ENCODE measurements at regions not wholly inside any gene's neighbourhood (a gene's known extent, or its start where the extent isn't known, plus 50 kb on each side); places are given as distances from the start of the nearest gene placed in this dataset.

DNA sequence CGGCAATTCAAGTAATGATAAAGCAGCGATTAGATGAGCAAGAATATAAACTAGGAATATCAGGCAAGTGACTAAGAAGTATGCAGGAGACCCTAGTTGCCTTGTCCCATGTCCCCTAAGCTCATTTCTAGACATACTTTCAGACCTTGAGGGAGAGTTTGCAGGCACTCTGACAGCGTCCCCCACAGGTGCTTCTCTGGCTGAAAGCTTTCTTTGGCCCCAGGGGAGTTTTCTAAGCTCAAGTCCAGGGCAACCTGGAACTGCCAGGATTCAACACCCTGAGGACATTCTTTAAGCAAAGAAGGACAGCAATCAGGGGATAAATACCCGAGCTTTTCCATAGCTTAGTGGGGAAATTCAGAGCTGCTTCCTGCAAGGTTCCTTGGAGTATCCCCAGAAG is 308.1 kb upstream of the CHST9 start:
- DNase-seq (ENCODE audit: low read depth) = no peak

GRCh38 chr18:27491772-27492171 is 306.7 kb upstream of the CHST9 start:
- DNase-seq (ENCODE audit: low read depth) = no peak

- DNase-seq (ENCODE audit: low read depth) = no peak
Measured at GRCh38 chr18:27483276-27483675, 298.2 kb upstream of the CHST9 start.

DNA sequence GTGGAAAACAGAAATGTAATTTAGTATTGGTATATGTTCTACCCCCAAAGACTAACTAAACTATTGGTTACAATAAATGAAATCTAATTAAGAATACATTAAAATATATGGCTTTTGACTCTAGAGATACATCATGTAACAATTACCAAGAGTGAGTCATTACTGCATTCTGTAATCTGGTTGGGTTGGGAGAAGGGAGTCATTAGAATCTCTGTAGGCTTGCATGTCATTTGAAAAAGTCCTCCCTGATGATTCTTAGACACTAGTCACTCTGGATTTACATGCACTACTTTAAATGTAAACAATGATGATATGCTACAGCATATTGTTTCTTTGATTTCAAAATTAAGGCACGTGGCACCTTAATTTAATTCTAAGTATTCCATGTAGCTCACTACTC is 293.4 kb upstream of the CHST9 start:
- DNase-seq (ENCODE audit: low read depth) = no peak

DNA sequence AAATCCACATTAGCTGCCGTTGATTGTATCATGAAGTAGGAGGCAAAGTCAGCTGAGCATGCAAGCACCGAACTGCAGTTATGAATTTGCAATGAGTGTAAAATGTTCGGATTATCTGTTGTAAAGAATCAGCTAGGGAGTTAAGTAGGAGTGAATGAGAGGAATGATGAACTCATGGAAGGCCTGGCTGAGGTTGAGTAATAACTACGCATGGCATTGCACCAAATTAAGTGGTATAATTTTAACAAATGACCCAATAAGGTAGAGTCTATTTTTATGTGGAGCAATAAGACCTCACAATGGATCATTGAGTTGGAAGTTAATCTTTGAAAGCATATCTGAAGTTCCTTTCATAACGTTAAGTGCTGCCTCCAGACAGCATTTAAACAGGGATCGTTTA is 288.2 kb upstream of the CHST9 start:
- no peak for DNase-seq (ENCODE audit: low read depth)

DNA sequence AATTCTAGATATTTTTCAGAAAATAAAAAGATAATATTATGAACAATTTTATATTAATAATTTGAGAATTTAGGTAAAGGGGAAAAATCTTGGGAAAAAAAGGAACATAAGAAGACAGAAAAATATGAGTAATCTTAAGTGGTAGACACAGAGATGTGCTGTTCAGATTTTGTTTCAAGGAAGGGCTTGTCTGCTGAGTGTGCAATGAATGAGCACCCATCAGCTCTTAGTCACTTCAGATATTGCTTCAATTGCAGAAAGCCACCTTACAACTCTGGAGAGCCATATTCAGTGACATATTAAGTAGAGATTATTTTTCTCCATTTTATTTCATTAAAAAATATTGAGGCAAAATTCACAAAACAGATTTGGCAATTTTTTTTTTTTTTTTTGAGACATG is 282.0 kb upstream of the CHST9 start:
- no peak for DNase-seq (ENCODE audit: low read depth)

- no peak for DNase-seq (ENCODE audit: low read depth)
Measured at GRCh38 chr18:27461957-27462356, 276.8 kb upstream of the CHST9 start.

GRCh38 chr18:27449104-27449503 is 264.0 kb upstream of the CHST9 start:
- DNase-seq (ENCODE audit: low read depth) = no peak

DNA sequence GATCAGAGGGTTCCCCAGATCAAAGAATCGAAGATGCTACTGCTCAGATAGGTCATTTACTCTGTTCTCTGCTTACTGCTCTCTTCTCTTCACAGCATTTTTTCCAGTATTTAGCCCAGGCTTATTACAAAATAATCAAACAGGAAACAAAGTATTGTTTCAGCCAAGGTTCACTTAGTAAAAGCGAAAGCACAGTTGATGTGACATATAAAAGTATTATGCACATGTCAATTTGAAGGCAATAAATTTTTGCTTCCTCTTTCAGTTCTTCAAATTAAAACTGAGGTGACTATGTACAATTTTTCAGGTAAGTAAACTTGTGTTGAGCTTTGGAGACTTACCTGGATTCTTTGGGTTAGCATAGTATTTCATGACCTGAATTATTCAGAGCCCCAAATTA is 262.8 kb upstream of the CHST9 start:
- no peak for DNase-seq (ENCODE audit: low read depth)

GRCh38 chr18:27447451-27447881 is 262.4 kb upstream of the CHST9 start:
- no peak for DNase-seq (ENCODE audit: low read depth)

DNA sequence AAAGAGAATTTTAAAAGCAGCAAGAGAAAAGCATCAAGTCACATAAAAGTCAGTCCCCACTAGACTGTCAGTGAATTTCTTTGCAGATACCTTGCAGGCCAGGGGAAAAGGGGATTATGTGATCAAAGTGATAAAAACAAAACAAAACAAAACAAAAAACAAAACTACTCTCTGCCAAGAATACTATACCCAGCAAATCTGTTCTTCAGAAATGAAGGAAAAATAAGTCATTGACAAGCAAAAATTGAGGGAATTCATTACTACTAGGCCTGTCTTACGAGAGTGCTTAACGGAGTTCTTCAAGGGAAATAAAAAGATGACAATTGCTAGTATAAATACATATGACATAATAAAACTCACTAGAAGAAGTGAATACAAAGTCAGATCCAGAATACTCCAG is 245.5 kb upstream of the CHST9 start:
- DNase-seq (ENCODE audit: low read depth) = no peak

DNA sequence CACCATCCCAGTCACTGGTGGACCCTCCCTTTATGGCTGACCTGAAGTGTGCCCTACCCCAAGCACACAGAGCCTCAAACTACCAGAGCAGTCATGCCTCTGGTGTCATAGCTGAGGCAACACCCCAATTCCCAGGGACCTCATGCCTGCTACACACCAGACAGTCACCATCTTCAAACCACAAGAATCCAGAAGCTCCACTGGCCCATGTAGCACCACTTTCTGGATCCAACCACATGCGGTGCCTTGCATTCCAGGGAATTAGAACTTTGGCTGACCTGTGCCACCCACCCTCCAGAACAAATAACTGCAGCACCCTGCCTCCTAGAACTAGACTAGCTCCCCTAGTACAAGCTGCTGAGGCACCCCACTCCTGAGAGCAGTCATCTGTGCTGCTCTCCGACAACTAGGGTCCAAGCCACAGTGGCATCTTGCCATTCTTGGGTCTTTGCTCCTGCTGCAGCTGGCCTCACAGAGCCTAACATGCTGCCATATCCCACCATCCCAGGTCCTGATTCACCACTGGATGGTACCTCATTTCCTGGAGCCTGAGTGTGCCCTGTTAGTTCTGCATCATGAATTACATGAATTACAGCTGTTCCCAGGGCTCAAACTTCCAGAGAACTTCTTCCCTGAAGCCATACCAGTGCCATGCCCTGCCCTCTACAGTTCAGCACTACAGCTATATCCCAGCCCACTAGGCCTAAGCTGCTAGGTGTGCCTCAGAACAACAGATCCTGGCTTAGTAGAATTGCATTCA is 243.8 kb upstream of the CHST9 start:
- peak; percentile 69 for DNase-seq (ENCODE audit: low read depth)

- DNase-seq (ENCODE audit: low read depth) = no peak
Measured at GRCh38 chr18:27428120-27428519, 243.0 kb upstream of the CHST9 start.

- DNase-seq (ENCODE audit: low read depth) = no peak
Measured at GRCh38 chr18:27423581-27423980, 238.5 kb upstream of the CHST9 start.

GRCh38 chr18:27419646-27420045 is 234.5 kb upstream of the CHST9 start:
- DNase-seq (ENCODE audit: low read depth) = no peak

DNA sequence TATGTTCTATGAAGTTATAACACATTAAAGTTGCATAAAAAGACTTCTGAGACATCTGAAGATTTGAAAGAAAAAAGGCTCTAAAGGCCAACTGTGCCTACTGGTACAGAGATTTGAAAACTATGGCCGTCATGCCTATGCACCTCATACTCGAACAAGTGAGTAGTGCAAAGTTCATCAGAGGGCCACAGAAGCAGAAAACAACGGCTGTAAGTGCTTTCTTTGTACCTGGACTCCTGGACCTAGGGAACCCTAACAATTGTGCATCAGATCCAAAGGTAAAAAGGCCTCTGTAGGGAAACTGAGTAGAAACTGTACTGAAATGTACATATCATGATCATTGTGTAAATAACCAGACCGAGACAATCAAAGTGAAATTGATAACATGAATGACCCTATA is 230.4 kb upstream of the CHST9 start:
- no peak for DNase-seq (ENCODE audit: low read depth)

GRCh38 chr18:27414682-27415081 is 229.6 kb upstream of the CHST9 start:
- DNase-seq (ENCODE audit: low read depth) = no peak

GRCh38 chr18:27413495-27414401 is 228.6 kb upstream of the CHST9 start:
- DNase-seq (ENCODE audit: low read depth) = peak; percentile 97

DNA sequence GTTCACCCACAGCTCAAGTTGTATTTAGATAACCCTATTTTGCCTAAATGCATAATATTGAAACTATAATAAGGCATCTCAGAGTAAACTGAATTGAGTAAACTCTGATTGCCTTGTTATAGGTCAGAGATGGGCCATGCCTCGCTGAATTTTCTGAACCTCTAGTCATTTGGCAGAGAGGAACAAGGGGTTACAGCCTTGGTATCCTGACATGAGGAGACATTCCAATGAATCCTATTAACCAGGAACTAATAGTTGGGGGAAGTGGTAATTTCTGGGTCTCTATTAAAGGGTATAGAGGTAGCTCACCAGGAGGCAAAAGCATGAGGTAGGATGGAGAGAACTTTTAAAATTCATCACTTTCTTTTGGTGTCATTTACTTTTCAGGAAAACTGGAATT is 227.4 kb upstream of the CHST9 start:
- peak; percentile 22 for DNase-seq (ENCODE audit: low read depth)

- DNase-seq (ENCODE audit: low read depth) = no peak
Measured at GRCh38 chr18:27411911-27412310, 226.8 kb upstream of the CHST9 start.

GRCh38 chr18:27411013-27411412 is 225.9 kb upstream of the CHST9 start:
- DNase-seq (ENCODE audit: low read depth) = no peak

DNA sequence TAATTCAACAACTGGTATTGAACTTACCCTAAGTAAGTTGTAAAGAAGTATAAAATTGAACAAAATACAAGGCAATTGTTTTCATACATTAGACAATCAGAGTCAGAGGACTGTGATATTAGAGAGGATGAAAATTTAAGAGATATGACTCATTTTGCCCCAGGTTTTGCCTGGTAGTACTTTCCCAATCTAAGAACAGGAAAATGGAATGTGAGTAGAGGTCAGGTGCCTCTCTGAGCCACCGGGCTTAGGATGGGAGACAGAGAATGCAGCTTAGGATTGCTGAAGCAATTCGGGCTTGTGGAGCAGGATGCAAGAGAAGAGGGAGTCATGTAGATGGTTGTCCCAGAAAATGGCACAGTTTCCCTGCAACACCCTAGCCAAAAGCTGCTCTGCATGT is 219.7 kb upstream of the CHST9 start:
- DNase-seq (ENCODE audit: low read depth) = no peak

DNA sequence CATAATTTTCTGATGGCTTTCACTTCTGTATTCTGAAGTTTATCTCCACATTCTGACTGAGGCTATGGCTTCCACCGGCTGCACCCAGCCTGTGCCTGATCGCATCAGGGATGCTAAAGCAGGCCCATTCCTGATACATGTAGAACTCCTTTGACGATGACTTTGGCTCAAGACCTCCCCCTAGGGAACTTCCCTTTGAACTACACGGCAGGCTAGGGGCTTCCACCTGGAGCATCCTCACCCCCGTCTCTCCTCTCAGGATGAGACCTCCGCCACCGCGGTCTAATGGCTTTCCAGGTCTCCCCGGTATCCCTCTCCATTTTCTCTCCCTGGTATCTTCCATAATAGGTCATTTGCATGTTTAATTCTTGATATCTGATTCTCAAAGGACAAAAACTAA is 214.9 kb upstream of the CHST9 start:
- no peak for DNase-seq (ENCODE audit: low read depth)

Data from myocyte (in vitro differentiated cells).